H1 (cell line): ENCODE measurements at regions not wholly inside any gene's neighbourhood (a gene's known extent, or its start where the extent isn't known, plus 50 kb on each side); places are given as distances from the start of the nearest gene placed in this dataset.

Experiments used
- CTCF ChIA-PET: fragments of 300-600 bp; sonication (Branson Sonifier 250); formaldehyde crosslinking; loops from one replicate; lab custom pipeline; 2021; ENCODE audit not compliant: partially characterized antibody; lab: Charles Lee
- POLR2A ChIA-PET: fragments of 300-600 bp; sonication (Branson Sonifier 250); formaldehyde crosslinking; loops from one replicate; lab custom pipeline; 2021; ENCODE audit warnings: inconsistent platforms; ENCODE audit not compliant: partially characterized antibody; lab: Charles Lee
- DNase-seq, 2 experiments: peaks; one replicate each; pipeline versions ENCODE4 v3.0.0 to v3.0.0-alpha.2; 2010 to 2022; ENCODE audit warnings: low spot score in 2 of 2, low read depth in 1 of 2, mixed read lengths in 1 of 2
- FAIRE-seq: peaks from 2 replicates; lab custom pipeline; 2011; peaks lifted over from hg19 to GRCh38; lab: Jason Lieb, UNC
- H2AFZ ChIP-seq: 2 replicates; pipeline ENCODE4 v1.8.1; 2012; ENCODE audit warnings: low read length, inconsistent platforms
- H2AK5ac ChIP-seq: 2 replicates; pipeline ENCODE4 v1.6.1; 2013; ENCODE audit warnings: low read depth, low read length
- H2BK120ac ChIP-seq: replicated peaks from 2 replicates; pipeline ENCODE3; 2013; ENCODE audit warnings: low read depth, low read length, inconsistent platforms
- H2BK12ac ChIP-seq: 2 replicates; pipeline ENCODE4 v1.6.1; 2013; ENCODE audit warnings: low read depth, low read length
- H2BK15ac ChIP-seq: 2 replicates; pipeline ENCODE4 v1.6.1; 2013; ENCODE audit warnings: low read length
- H2BK20ac ChIP-seq: 2 replicates; pipeline ENCODE4 v1.6.1; 2013; ENCODE audit warnings: low read length
- H2BK5ac ChIP-seq: 2 replicates; pipeline ENCODE4 v1.6.1; 2013; ENCODE audit warnings: low read depth, low read length
- H3K14ac ChIP-seq: 2 replicates; pipeline ENCODE4 v1.6.1; 2013; ENCODE audit warnings: inconsistent platforms; ENCODE audit not compliant: insufficient read length
- H3K18ac ChIP-seq: 2 replicates; pipeline ENCODE4 v1.6.1; 2013; ENCODE audit warnings: low read length; ENCODE audit errors: extremely low read depth
- H3K23ac ChIP-seq: 2 replicates; pipeline ENCODE4 v1.6.1; 2013; ENCODE audit warnings: inconsistent platforms; ENCODE audit not compliant: insufficient read length
- H3K23me2 ChIP-seq: 2 replicates; pipeline ENCODE4 v1.6.1; 2013; ENCODE audit warnings: low read depth, low read length
- H3K27ac ChIP-seq: 2 replicates; pipeline ENCODE4 v1.6.1; 2011; ENCODE audit warnings: low read depth, low read length, inconsistent platforms
- H3K27me3 ChIP-seq, 4 experiments: replicated peaks in 1 of 4; 1 replicate in 1 of 4; 2 replicates in 3 of 4; pipeline versions ENCODE4 v1.6.1 to v1.8.1; 2011 to 2013; ENCODE audit warnings: low read length in 3 of 4, mild to moderate bottlenecking in 3 of 4, inconsistent platforms in 2 of 4, mixed read lengths in 2 of 4, moderate library complexity in 1 of 4; ENCODE audit not compliant: control insufficient read depth in 3 of 4, insufficient read depth in 3 of 4; ENCODE audit errors: extremely low read depth in 1 of 4
- H3K36me3 ChIP-seq, 4 experiments: 2 replicates each; pipeline versions ENCODE4 v1.6.1 to v1.8.1; 2011 to 2013; ENCODE audit warnings: mild to moderate bottlenecking in 4 of 4, low read length in 3 of 4, moderate library complexity in 2 of 4, control low read depth in 1 of 4, inconsistent platforms in 1 of 4; ENCODE audit not compliant: insufficient read depth in 4 of 4, control insufficient read depth in 2 of 4
- H3K4ac ChIP-seq: replicated peaks from 2 replicates; pipeline ENCODE3; 2013; ENCODE audit warnings: low read length, low read depth, mixed read lengths, inconsistent platforms; ENCODE audit not compliant: insufficient read length
- H3K4me1 ChIP-seq, 4 experiments: replicated peaks in 1 of 4; 1 replicate in 1 of 4; 2 replicates in 3 of 4; pipeline versions ENCODE4 v1.6.1 to v1.8.1; 2011 to 2013; ENCODE audit warnings: low read length in 3 of 4, inconsistent platforms in 2 of 4, mixed read lengths in 1 of 4; ENCODE audit not compliant: insufficient read depth in 4 of 4, control insufficient read depth in 3 of 4
- H3K4me2 ChIP-seq, 2 experiments: 2 replicates each; pipeline versions ENCODE4 v1.6.1 to v1.8.1; 2011 to 2013; ENCODE audit warnings: low read depth in 2 of 2, low read length in 2 of 2, control low read depth in 1 of 2, inconsistent platforms in 1 of 2, mild to moderate bottlenecking in 1 of 2; ENCODE audit not compliant: insufficient read depth in 1 of 2
- H3K4me3 ChIP-seq, 4 experiments: fragments of 200-600, 300-600 bp in 1 of 4; sonication (generic), shearing (Covaris generic), sonication (Bioruptor Twin) in 1 of 4; 2 replicates each; pipeline versions ENCODE4 v1.5.1 to v1.8.1; 2011 to 2016; ENCODE audit warnings: low read length in 4 of 4, low read depth in 3 of 4, control low read depth in 2 of 4, inconsistent platforms in 2 of 4, mild to moderate bottlenecking in 2 of 4, mixed read lengths in 1 of 4, moderate library complexity in 1 of 4; ENCODE audit not compliant: insufficient read depth in 2 of 4; ENCODE audit errors: extremely low read depth in 1 of 4
- H3K56ac ChIP-seq: replicated peaks from 2 replicates; pipeline ENCODE3; 2013; ENCODE audit warnings: low read depth, mild to moderate bottlenecking, mixed read lengths, low read length, inconsistent platforms; ENCODE audit not compliant: insufficient read length
- H3K79me1 ChIP-seq: 2 replicates; pipeline ENCODE4 v1.6.1; 2013; ENCODE audit warnings: low read depth, low read length, control low read depth
- H3K79me2 ChIP-seq, 2 experiments: 2 replicates each; pipeline versions ENCODE4 v1.6.1 to v1.8.1; 2012 to 2013; ENCODE audit warnings: low read length in 2 of 2, mild to moderate bottlenecking in 2 of 2, inconsistent platforms in 1 of 2; ENCODE audit not compliant: insufficient read depth in 2 of 2, control insufficient read depth in 1 of 2
- H3K9ac ChIP-seq, 4 experiments: replicated peaks in 1 of 4; 1 replicate in 1 of 4; 2 replicates in 3 of 4; pipeline versions ENCODE4 v1.6.1 to v1.8.1; 2011 to 2013; ENCODE audit warnings: low read depth in 3 of 4, low read length in 3 of 4, control low read depth in 2 of 4, mild to moderate bottlenecking in 2 of 4, moderate library complexity in 2 of 4, inconsistent platforms in 1 of 4; ENCODE audit errors: extremely low read depth in 1 of 4
- H3K9me3 ChIP-seq, 2 experiments: 2 replicates each; pipeline versions ENCODE4 v1.6.1 to v1.8.1; 2012 to 2013; ENCODE audit warnings: mild to moderate bottlenecking in 2 of 2, moderate library complexity in 2 of 2, control low read depth in 1 of 2, inconsistent platforms in 1 of 2, low read depth in 1 of 2, low read length in 1 of 2, mixed read lengths in 1 of 2; ENCODE audit not compliant: insufficient read depth in 2 of 2
- H4K20me1 ChIP-seq, 2 experiments: replicated peaks in 1 of 2; 2 replicates each; pipeline versions ENCODE3 to v1.8.1; 2011 to 2013; ENCODE audit warnings: inconsistent platforms in 2 of 2, low read length in 2 of 2, mild to moderate bottlenecking in 1 of 2; ENCODE audit not compliant: insufficient read depth in 2 of 2, control insufficient read depth in 1 of 2
- H4K5ac ChIP-seq: 2 replicates; pipeline ENCODE4 v1.6.1; 2013; ENCODE audit warnings: low read length, low read depth, mixed read lengths, inconsistent platforms; ENCODE audit not compliant: insufficient read length
- H4K8ac ChIP-seq: 2 replicates; pipeline ENCODE4 v1.8.0; 2013; ENCODE audit warnings: mild to moderate bottlenecking, moderate library complexity, low read length, inconsistent platforms; ENCODE audit not compliant: insufficient read depth; ENCODE audit errors: extremely low read depth
- H4K91ac ChIP-seq: replicated peaks from 2 replicates; pipeline ENCODE3; 2013; ENCODE audit warnings: low read length, mixed read lengths, inconsistent platforms; ENCODE audit not compliant: insufficient read length
- BRCA1 ChIP-seq: IDR thresholded peaks from 2 replicates; pipeline ENCODE4 v1.6.1; 2012; ENCODE audit warnings: low read depth, low read length, improper control_type of control experiment
- KDM1A ChIP-seq: fragments of 200-600, 300-600 bp; sonication (generic); IDR thresholded peaks from 2 replicates; pipeline ENCODE4 v1.7.1; 2016; ENCODE audit warnings: mild to moderate bottlenecking, low read length, borderline replicate concordance
- POU5F1 ChIP-seq: IDR thresholded peaks from 2 replicates; pipeline ENCODE4 v1.6.1; 2011; ENCODE audit warnings: low read depth, mild to moderate bottlenecking, low read length, moderate library complexity
- SP4 ChIP-seq: IDR thresholded peaks from 2 replicates; pipeline ENCODE4 v1.6.1; 2012; ENCODE audit warnings: low read length, inconsistent platforms
- WGBS, 2 experiments: shearing (Covaris generic) in 1 of 2; methylation state at CpG; one replicate each; pipeline versions ENCODE4 v1.1.6 to v1.1.7; 2013 to 2015; ENCODE audit warnings: low lambda C conversion rate in 2 of 2, mixed read lengths in 2 of 2, inconsistent platforms in 1 of 2, low coverage in 1 of 2, missing lambda C conversion rate in 1 of 2; ENCODE audit not compliant: insufficient replicate concordance in 2 of 2, insufficient coverage in 1 of 2, insufficient read length in 1 of 2; ENCODE audit errors: extremely low coverage in 1 of 2, missing lambda C conversion rate in 1 of 2; 5-methylcytosine and 5-hydroxymethylcytosine counted together

GRCh38 chr3:8413337-8413926 lies 88.2 kb upstream of the LMCD1 start:
- H3K23me2 ChIP-seq: no peaks in the 10 kb centered on the region
- POLR2A ChIA-PET: no interaction called here
- no peak overlapping the region for H3K56ac ChIP-seq
- H3K79me2 ChIP-seq: no peaks in the 10 kb centered on the region
- CTCF ChIA-PET: interaction anchor here (7.8 kb wide), 1 partner anchor 89 kb away, joined by 86 read pairs; no protein-coding TSS in a partner anchor
- H3K18ac ChIP-seq: no peak overlapping the region
- H2BK20ac ChIP-seq: no peak overlapping the region
- no peaks in the 10 kb centered on the region for H3K27me3 ChIP-seq
- no peaks in the 10 kb centered on the region for H3K79me1 ChIP-seq
- H2BK5ac ChIP-seq: no peak overlapping the region
- no peak overlapping the region for H4K5ac ChIP-seq
- H4K20me1 ChIP-seq: no peaks in the 10 kb centered on the region
- no peak overlapping the region for H3K4ac ChIP-seq
- no peak overlapping the region for H3K23ac ChIP-seq
- H3K14ac ChIP-seq: no peak overlapping the region
- H3K9me3 ChIP-seq: peaks cover 3 to 6% of the 10 kb centered on the region in 2 experiments; a peak in 1 of 4 replicates
- DNase-seq (no peak), FAIRE-seq (no peak)
- no peak overlapping the region for H3K4me2 ChIP-seq
- no peak overlapping the region for H2AFZ ChIP-seq
- H4K8ac ChIP-seq: no peak overlapping the region
- H2BK120ac ChIP-seq: no peak overlapping the region
- WGBS, 2 experiments: 91% methylated on average over 7 of the region's 7 CpGs; no CpG with 5 or more reads in 1 of the 2 experiments
- no peak overlapping the region for H3K27ac ChIP-seq
- no peak overlapping the region for H4K91ac ChIP-seq
- no peak overlapping the region for H2AK5ac ChIP-seq
- H2BK15ac ChIP-seq: no peak overlapping the region
- no peak overlapping the region for H3K4me3 ChIP-seq
- no peaks in the 10 kb centered on the region; a peak in 1 of 8 replicates for H3K36me3 ChIP-seq
- no peak overlapping the region for H2BK12ac ChIP-seq
- no peak overlapping the region for H3K9ac ChIP-seq
- H3K4me1 ChIP-seq: no peaks in the 10 kb centered on the region
- TF ChIP-seq POU5F1 (no peak), SP4 (no peak), KDM1A (no peak), BRCA1 (no peak)
